ENCODE measurements at regions not wholly inside any gene's neighbourhood (a gene's known extent, or its start where the extent isn't known, plus 50 kb on each side); places are given as distances from the start of the nearest gene placed in this dataset.

DNA sequence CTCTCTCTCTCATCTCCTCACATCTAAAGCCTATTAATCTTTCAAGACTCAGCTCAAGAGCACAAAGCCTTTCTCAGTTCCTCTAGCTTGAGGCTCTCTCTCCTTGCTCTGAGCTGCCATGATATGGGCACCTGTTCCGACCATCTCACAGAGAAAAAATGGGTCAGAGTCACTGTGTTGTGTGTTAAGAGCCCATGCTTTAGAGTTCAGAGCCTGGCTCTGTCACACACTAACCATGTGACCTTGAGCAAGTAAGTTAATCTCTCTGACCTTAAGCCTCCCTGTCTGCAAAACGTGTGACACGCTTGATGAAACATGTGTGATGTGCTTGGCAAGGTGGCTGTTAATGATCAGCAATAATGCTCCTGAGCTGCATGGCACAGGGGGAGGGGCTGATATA, 245.2 kb downstream of the DLEU7 start:
- DNase-seq (ENCODE audit: low read depth) = no peak
- H3K4me3 ChIP-seq (replicated peaks; ENCODE audit: low read depth, low read length) = no peak overlapping the region
- TF ChIP-seq, protein P1, sequence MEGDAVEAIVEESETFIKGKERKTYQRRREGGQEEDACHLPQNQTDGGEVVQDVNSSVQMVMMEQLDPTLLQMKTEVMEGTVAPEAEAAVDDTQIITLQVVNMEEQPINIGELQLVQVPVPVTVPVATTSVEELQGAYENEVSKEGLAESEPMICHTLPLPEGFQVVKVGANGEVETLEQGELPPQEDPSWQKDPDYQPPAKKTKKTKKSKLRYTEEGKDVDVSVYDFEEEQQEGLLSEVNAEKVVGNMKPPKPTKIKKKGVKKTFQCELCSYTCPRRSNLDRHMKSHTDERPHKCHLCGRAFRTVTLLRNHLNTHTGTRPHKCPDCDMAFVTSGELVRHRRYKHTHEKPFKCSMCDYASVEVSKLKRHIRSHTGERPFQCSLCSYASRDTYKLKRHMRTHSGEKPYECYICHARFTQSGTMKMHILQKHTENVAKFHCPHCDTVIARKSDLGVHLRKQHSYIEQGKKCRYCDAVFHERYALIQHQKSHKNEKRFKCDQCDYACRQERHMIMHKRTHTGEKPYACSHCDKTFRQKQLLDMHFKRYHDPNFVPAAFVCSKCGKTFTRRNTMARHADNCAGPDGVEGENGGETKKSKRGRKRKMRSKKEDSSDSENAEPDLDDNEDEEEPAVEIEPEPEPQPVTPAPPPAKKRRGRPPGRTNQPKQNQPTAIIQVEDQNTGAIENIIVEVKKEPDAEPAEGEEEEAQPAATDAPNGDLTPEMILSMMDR (IDR thresholded peaks at IDR 0.05; ENCODE audit: low read length, missing control alignments) = no peak

DNA sequence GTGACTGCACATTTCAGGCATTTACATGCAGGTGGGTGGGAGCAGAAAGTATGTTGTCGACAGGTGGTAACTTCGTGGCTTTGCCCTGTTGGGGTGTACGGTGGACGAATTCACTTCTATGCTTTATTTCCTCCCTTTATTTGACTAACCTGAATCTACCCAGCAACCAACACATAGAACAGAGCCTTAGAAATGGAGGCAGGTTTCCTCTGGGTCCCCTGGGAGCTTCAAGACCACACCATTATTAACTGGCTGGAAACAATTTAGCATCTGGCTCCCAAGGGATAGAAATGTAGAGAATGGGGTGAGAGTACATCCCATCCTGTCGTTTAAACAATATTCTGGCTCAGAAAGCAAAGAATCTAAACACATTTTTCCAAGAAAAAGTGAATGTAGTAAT, 244.4 kb downstream of the DLEU7 start:
- DNase-seq (ENCODE audit: low read depth) = no peak
- H3K4me3 ChIP-seq (replicated peaks; ENCODE audit: low read depth, low read length) = no peak overlapping the region
- TF ChIP-seq, protein P1 (IDR thresholded peaks at IDR 0.05; ENCODE audit: low read length, missing control alignments) = no peak

DNA sequence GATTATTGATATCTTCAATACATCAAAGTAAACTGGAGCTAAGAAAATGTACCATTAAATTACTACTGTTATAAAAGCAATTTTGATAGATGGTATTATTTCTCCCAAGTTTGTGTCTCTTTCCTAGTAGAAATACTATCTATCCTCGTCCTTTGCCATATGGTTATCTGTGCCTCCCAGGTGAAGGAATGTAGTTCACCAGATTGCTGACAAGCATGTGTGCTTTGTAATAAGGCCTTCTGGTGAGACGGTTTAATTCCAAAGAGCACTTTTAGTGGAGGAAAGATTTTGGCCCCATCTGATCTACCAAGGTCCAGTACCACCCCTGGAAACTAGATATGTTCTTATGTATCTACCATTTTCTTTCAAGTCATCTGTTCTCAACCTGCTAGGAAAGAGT, 243.6 kb downstream of the DLEU7 start:
- TF ChIP-seq, protein P1 (IDR thresholded peaks at IDR 0.05; ENCODE audit: low read length, missing control alignments) = no peak
- no peak overlapping the region for H3K4me3 ChIP-seq (replicated peaks; ENCODE audit: low read depth, low read length)
- DNase-seq (ENCODE audit: low read depth) = no peak

DNA sequence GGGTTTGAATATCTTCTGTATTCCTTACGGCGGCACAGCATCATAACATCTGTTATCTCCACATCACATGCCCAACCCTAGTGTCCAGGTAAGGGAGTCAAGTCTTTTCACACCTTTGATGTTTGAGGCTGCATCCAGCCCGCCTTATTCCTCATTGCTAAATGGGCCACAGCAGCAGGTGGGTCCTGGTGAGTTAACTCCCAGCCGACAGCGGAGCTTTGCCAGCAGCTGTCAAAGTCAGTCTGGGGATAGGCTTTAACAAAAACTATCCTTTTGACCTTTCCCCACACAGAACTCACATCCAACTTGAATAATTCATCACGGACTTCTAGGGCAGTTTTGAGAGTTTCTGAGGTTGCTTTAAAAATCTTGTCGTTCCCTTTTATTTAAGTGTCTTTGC, 235.1 kb downstream of the DLEU7 start:
- H3K4me3 ChIP-seq (replicated peaks; ENCODE audit: low read depth, low read length) = no peak overlapping the region
- DNase-seq (ENCODE audit: low read depth) = no peak
- TF ChIP-seq, protein P1 (IDR thresholded peaks at IDR 0.05; ENCODE audit: low read length, missing control alignments) = no peak

DNA sequence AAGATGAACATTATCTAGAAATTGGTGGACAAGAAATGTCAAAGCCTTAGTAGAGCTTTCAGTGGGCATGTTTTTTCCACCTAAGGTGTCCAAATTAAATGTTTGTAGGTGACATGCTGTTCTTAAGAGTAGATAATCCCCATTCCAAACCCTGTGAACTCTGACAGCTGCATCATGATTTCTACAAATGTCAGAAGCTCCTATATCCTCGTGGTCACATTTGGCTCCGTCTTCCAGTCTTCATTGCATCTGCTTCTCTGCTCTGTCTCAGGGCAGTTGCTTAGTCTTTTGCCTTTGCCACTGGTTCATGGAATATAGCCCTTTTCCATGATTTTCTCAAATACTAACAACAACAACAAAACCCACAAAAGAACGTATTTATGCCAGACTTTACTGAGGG, 234.5 kb downstream of the DLEU7 start:
- no peak for DNase-seq (ENCODE audit: low read depth)
- no peak overlapping the region for H3K4me3 ChIP-seq (replicated peaks; ENCODE audit: low read depth, low read length)
- TF ChIP-seq, protein P1 (IDR thresholded peaks at IDR 0.05; ENCODE audit: low read length, missing control alignments) = no peak

DNA sequence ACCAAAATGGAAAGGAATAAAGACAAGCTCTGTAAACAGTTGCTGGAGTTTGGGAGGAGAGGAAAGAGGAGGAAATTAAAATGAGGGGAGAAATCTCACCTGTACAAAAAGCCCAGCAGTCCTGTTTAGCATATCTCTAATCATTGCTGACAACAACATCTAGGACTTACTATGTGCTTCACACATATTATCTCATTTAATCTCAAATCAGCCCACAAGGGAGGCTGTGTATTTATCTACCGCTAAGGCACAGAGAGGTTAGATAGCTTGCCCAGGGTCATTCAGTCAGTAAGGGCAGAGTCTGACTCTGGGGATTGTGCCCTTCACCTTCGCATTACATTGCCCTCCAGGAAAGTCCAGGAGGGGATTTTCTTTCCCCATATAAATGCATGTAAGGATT, 233.3 kb downstream of the DLEU7 start:
- TF ChIP-seq, protein P1 (IDR thresholded peaks at IDR 0.05; ENCODE audit: low read length, missing control alignments) = no peak
- DNase-seq (ENCODE audit: low read depth) = no peak
- H3K4me3 ChIP-seq (replicated peaks; ENCODE audit: low read depth, low read length) = no peak overlapping the region

DNA sequence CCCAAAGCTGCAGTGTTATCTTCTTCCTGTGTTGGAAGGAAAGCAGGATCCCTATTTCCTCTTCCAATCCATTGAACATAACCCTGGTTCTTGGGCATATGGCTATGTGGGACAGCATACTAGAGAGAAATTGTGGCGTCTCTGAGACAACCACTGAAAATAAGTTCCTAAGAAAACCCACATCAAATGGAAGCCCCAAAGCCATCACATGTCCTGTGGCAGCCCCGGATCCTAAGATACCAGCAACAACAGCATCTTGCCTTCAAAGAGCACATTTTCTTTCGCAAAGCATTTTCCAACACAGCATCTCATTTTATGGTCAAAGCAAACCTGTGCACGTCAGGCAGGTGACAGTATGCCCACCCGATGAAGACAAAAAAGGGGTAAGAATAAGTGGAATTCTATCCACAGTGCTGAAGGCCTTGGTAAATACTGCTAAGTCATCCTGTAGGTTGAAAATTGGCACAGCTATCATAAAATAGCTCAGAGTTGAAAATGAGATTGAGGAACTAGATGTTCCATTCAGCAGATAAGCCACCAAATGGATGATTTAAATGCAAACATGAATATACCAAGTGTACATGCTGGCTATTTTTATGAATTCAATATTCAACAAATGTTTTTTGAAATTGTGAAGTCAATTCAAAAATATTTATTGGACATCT, 232.2 kb downstream of the DLEU7 start:
- TF ChIP-seq, protein P1 (IDR thresholded peaks at IDR 0.05; ENCODE audit: low read length, missing control alignments) = no peak
- no peak overlapping the region for H3K4me3 ChIP-seq (replicated peaks; ENCODE audit: low read depth, low read length)
- DNase-seq (ENCODE audit: low read depth) = no peak

Measured in fibroblast of pulmonary artery (primary cell).